ENCODE measurements at regions not wholly inside any gene's neighbourhood (a gene's known extent, or its start where the extent isn't known, plus 50 kb on each side); places are given as distances from the start of the nearest gene placed in this dataset.

DNA sequence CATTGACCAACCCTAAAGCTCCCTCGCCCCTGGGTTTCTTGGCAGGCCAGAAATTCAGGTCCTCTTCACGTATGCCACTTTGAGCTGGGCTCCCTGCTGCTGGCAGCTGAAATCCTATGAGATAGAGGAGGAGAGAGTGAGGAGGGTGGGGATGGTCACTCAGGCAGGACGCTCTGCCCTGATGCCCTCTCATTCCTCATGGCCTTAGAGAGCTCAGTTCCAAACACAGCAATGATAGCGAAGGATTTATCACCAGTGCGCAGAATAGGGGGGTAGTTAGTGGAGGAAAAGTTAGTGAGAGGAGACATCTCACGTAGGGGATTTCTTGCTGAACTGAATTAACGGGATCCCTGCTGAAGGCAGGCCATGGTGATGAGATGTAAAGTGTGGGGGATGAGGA is 84.2 kb upstream of the PMEPA1 start:
- TF ChIP-seq, protein P1, sequence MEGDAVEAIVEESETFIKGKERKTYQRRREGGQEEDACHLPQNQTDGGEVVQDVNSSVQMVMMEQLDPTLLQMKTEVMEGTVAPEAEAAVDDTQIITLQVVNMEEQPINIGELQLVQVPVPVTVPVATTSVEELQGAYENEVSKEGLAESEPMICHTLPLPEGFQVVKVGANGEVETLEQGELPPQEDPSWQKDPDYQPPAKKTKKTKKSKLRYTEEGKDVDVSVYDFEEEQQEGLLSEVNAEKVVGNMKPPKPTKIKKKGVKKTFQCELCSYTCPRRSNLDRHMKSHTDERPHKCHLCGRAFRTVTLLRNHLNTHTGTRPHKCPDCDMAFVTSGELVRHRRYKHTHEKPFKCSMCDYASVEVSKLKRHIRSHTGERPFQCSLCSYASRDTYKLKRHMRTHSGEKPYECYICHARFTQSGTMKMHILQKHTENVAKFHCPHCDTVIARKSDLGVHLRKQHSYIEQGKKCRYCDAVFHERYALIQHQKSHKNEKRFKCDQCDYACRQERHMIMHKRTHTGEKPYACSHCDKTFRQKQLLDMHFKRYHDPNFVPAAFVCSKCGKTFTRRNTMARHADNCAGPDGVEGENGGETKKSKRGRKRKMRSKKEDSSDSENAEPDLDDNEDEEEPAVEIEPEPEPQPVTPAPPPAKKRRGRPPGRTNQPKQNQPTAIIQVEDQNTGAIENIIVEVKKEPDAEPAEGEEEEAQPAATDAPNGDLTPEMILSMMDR (conservative IDR thresholded peaks at IDR 0.05 in 1 of 2, IDR thresholded peaks at IDR 0.05 in 1 of 2; ENCODE audit: extremely low read depth in 1 of 2, insufficient read depth in 1 of 2, low read depth in 1 of 2, low read length in 2 of 2): no peak
- TF ChIP-seq EZH2 (IDR thresholded peaks at IDR 0.05; ENCODE audit: borderline replicate concordance, low read length): no peak
